Astrocyte (in vitro differentiated cells and primary cell): ENCODE measurements at regions not wholly inside any gene's neighbourhood (a gene's known extent, or its start where the extent isn't known, plus 50 kb on each side); places are given as distances from the start of the nearest gene placed in this dataset.

Source experiments
- DNase-seq: peaks from one replicate; pipeline ENCODE4 v3.0.0-alpha.2; 2010; ENCODE audit warnings: low read depth
- FAIRE-seq: peaks from 2 replicates; lab custom pipeline; 2011; peaks lifted over from hg19 to GRCh38; lab: Jason Lieb, UNC
- H2AFZ ChIP-seq: 2 replicates; pipeline ENCODE4 v1.6.0; 2012; ENCODE audit warnings: low read depth, low read length, inconsistent platforms
- H3K27ac ChIP-seq: 2 replicates; pipeline ENCODE4 v1.5.1; 2011; ENCODE audit warnings: low read depth, low read length, inconsistent platforms
- H3K27me3 ChIP-seq: 2 replicates; pipeline ENCODE4 v1.6.0; 2011; ENCODE audit warnings: low read length, inconsistent platforms; ENCODE audit not compliant: insufficient read depth
- H3K36me3 ChIP-seq: 2 replicates; pipeline ENCODE4 v1.5.1; 2011; ENCODE audit warnings: low read length, inconsistent platforms; ENCODE audit not compliant: insufficient read depth
- H3K4me1 ChIP-seq: 2 replicates; pipeline ENCODE4 v1.5.1; 2011; ENCODE audit warnings: low read length, inconsistent platforms; ENCODE audit not compliant: insufficient read depth
- H3K4me2 ChIP-seq: 2 replicates; pipeline ENCODE4 v1.6.0; 2012; ENCODE audit warnings: low read length, inconsistent platforms
- H3K4me3 ChIP-seq: 2 replicates; pipeline ENCODE4 v1.5.1; 2011; ENCODE audit warnings: low read depth, mild to moderate bottlenecking, low read length, inconsistent platforms; ENCODE audit not compliant: insufficient read depth
- H3K79me2 ChIP-seq: 2 replicates; pipeline ENCODE4 v1.6.0; 2012; ENCODE audit warnings: mild to moderate bottlenecking, low read length, inconsistent platforms; ENCODE audit not compliant: insufficient read depth
- H3K9ac ChIP-seq: 2 replicates; pipeline ENCODE4 v1.6.0; 2012; ENCODE audit warnings: mild to moderate bottlenecking, low read length, inconsistent platforms
- H3K9me3 ChIP-seq: 2 replicates; pipeline ENCODE4 v1.5.1; 2012; ENCODE audit warnings: low read depth, mild to moderate bottlenecking, low read length, inconsistent platforms; ENCODE audit not compliant: insufficient read depth
- H4K20me1 ChIP-seq: 2 replicates; pipeline ENCODE4 v1.6.0; 2012; ENCODE audit warnings: low read length, inconsistent platforms; ENCODE audit not compliant: insufficient read depth
- H3K27ac Mint-ChIP-seq: one replicate; pipeline ENCODE4 v1.8.0; 2021; ENCODE audit warnings: mild to moderate bottlenecking, mixed read lengths; ENCODE audit not compliant: unreplicated experiment
- H3K27me3 Mint-ChIP-seq: one replicate; pipeline ENCODE4 v1.8.0; 2021; ENCODE audit warnings: low read depth, mixed read lengths; ENCODE audit not compliant: unreplicated experiment
- H3K36me3 Mint-ChIP-seq: one replicate; pipeline ENCODE4 v1.8.0; 2021; ENCODE audit warnings: low read depth, mixed read lengths; ENCODE audit not compliant: unreplicated experiment
- H3K4me1 Mint-ChIP-seq: one replicate; pipeline ENCODE4 v1.8.0; 2021; ENCODE audit warnings: low read depth, mixed read lengths; ENCODE audit not compliant: unreplicated experiment
- H3K4me3 Mint-ChIP-seq: one replicate; pipeline ENCODE4 v1.8.0; 2021; ENCODE audit warnings: mild to moderate bottlenecking, moderate library complexity, mixed read lengths; ENCODE audit not compliant: unreplicated experiment
- H3K9me3 Mint-ChIP-seq: one replicate; pipeline ENCODE4 v1.8.0; 2021; ENCODE audit warnings: mild to moderate bottlenecking, mixed read lengths; ENCODE audit not compliant: unreplicated experiment
- CTCF ChIP-seq: IDR thresholded peaks from 2 replicates; pipeline ENCODE4 v1.5.1; 2011; ENCODE audit warnings: low read depth, mild to moderate bottlenecking, inconsistent platforms, low read length, moderate library complexity; ENCODE audit not compliant: insufficient read depth
- EZH2 ChIP-seq: IDR thresholded peaks from 2 replicates; pipeline ENCODE4 v1.6.1; 2012; ENCODE audit warnings: mild to moderate bottlenecking, low read length, inconsistent platforms; ENCODE audit not compliant: insufficient read depth

GRCh38 chr10:21049482-21049881, 152.4 kb upstream of the NEBL start:
- FAIRE-seq (no peak), DNase-seq (no peak)
- Mint-ChIP-seq H3K4me1 (peaks cover 16% of the 10 kb centered on the region), H3K9me3 (no peaks in the 10 kb centered on the region), H3K27ac (no peak overlapping the region), H3K4me3 (no peak overlapping the region), H3K36me3 (no peaks in the 10 kb centered on the region), H3K27me3 (no peaks in the 10 kb centered on the region)
- Histone ChIP-seq H3K4me3 (no peak overlapping the region), H3K4me2 (no peak overlapping the region), H3K27ac (no peak overlapping the region), H3K36me3 (no peaks in the 10 kb centered on the region), H3K79me2 (no peaks in the 10 kb centered on the region), H3K27me3 (no peaks in the 10 kb centered on the region), H2AFZ (no peak overlapping the region), H3K9me3 (no peaks in the 10 kb centered on the region), H3K9ac (no peak overlapping the region), H3K4me1 (peaks cover 4% of the 10 kb centered on the region), H4K20me1 (no peaks in the 10 kb centered on the region)
- TF ChIP-seq EZH2 (no peak), CTCF (no peak)

DNA sequence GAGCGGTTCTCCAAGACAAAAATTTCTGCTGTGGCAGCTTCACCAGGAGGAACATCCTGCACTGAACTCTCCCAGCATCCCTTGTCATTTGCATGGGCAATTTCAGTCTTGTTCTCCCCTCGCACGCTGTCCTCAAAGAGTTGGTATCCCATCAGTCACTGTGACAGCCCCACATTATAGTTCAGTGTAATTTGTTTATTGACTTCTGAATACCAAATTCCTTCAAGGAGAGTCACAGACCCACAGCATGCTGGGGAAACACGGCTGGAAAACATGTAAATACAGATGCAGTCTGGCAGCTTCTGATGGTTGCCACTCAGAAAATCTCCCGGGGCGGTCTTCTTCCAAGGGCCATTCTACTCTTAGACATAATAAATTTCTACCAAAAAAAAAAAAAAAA, 151.0 kb upstream of the NEBL start:
- H3K4me3 Mint-ChIP-seq = no peak overlapping the region

More for the DNA sequence above, 151.0 kb upstream of the NEBL start:
- peak overlapping the region; percentile 9 for H3K4me2 ChIP-seq
- H4K20me1 ChIP-seq = no peaks in the 10 kb centered on the region
- H3K4me1 ChIP-seq = peaks cover 4% of the 10 kb centered on the region
- H3K4me1 Mint-ChIP-seq = peaks cover 16% of the 10 kb centered on the region
- no peak overlapping the region for H3K27ac Mint-ChIP-seq
- no peak overlapping the region for H3K4me3 ChIP-seq
- no peaks in the 10 kb centered on the region for H3K36me3 ChIP-seq
- no peak overlapping the region for H2AFZ ChIP-seq
- H3K27ac ChIP-seq = no peak overlapping the region
- H3K36me3 Mint-ChIP-seq = no peaks in the 10 kb centered on the region
- no peaks in the 10 kb centered on the region for H3K27me3 ChIP-seq
- no peak for DNase-seq
- no peaks in the 10 kb centered on the region for H3K9me3 Mint-ChIP-seq
- H3K9me3 ChIP-seq = no peaks in the 10 kb centered on the region
- H3K79me2 ChIP-seq = no peaks in the 10 kb centered on the region
- no peaks in the 10 kb centered on the region for H3K27me3 Mint-ChIP-seq
- no peak overlapping the region for H3K9ac ChIP-seq
- no peak for FAIRE-seq
- TF ChIP-seq CTCF (no peak), EZH2 (no peak)
